ENCODE measurements at regions not wholly inside any gene's neighbourhood (a gene's known extent, or its start where the extent isn't known, plus 50 kb on each side); places are given as distances from the start of the nearest gene placed in this dataset.
"Not testable (repeated sequence)": the region's sequence is repeated elsewhere in the genome, so short reads cannot be mapped to it uniquely, and the experiment has no call there.

DNA sequence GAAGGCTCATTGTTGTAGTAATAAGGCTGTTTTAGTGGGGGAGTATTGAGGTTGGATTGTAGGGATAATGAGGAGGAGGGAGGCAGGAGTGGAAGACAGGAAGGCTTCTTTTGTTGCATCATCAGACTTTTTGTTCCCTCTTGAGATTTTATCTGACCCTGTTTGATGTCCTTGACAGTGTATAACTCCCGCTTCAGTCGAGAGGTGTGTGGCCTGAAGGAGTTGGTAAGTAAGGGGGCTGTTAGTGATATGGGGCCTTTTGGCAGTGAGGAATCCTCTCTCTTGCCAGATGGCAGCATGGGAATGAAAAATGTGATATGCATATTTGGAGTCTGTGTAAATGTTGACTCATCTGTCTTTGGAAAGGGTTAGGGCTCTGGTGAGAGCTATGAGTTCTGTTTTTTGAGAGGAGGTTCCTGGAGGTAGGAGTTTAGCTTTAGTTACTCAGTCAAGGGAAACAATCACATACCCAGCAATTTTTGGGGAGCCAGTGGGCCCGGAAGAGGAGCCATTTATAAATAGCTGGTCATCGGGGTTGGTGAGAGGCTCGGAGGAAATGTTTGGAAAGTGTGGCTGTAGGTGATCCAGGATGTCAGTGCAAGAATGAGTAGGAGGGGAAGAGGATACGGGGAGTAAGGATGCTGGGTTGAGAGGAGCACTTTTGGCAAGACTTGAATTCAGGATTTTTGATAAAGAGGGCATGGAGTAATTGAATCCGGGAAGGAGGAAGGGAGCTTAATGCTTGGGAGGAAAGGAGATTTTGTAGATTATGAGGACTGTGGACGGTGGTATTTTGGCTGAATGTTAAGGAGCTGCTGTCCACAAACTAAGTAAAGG, 136.7 kb upstream of the ETV3 start:
- DNase-seq (ENCODE audit: insufficient read length, low spot score) (no peak), FAIRE-seq (no peak)

DNA sequence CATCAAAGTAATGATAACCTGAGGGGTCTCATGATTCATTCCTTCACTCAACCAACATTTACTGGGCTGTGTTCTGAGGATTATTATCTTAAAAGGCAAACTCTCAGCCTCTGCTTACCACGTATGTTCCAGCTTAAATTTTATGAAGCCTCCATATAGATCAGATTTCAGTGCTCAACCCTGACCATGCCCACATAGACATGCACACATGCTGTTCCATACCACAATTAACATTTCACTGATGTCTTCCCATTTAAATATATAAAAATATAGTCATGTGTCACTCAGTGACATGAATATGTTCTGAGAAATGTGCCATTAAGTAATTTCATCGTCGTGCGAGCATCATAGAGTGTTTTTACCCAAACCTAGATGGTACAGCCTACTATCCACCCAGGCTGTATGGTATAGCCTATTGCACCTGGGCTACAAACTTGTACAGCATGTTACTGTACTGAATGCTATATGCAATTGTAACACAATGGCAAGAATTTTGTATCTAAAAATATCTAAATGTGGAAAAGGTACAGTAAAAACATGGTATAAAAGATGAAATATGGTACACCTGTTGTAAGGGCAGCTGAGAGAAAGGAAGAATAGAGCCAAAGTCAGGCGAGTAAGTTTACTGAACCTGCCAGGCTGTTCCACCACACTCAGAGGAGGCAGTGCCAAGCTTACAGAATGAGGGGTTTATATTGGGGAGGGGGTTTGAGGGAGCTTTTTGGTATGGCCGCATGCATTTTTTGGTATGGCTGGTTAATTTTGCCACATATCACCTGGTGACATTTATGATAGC, 134.7 kb upstream of the ETV3 start:
- FAIRE-seq (no peak), DNase-seq (ENCODE audit: insufficient read length, low spot score) (no peak)

DNA sequence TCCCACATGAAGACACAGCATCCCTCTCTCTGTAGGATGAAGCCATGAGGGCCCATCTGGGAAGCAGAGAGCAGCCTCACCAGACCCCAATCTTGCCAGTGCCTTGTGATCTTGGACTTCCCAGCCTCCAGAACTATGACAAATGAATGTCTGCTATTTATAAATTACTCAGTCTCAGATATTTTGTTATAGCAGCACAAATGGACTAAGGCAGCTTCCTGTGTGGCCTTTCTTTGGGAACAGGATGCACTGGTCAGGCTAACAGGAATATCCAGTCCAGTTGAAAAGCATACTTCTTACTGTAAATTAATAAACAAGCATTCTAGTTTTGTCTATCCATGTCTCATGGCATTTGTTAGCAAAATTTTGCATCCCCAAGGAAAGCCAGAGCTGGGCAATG, 134.1 kb upstream of the ETV3 start:
- FAIRE-seq (no peak), DNase-seq (ENCODE audit: insufficient read length, low spot score) (no peak)

DNA sequence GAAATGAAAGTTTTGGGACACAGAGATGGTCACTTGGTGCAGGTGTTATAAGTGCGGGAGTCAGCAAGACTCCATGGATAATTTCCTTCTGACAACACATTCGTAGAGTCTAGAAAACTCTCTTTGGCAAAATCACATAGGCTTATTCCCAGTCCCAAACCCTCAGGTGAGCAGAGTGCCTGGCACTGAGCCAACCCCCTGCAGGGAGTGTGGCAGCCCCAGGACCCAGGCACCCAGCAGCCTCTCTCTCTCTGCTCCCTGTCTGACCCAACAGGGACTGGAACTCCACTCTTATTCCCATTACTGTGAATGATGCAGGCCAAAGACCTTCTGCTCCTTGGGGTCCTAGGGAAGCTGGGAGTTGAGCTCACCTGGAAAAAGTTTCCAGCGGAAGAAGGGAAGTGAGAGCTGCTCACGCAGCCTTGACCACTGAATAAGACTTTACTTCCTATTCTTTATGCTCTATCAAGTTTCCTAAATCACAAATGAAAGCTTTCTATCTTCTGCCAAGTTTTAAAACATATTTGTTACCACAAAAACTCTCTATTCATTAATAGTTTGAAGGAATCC, 132.6 kb upstream of the ETV3 start:
- DNase-seq (ENCODE audit: insufficient read length, low spot score) (no peak), FAIRE-seq (no peak)

DNA sequence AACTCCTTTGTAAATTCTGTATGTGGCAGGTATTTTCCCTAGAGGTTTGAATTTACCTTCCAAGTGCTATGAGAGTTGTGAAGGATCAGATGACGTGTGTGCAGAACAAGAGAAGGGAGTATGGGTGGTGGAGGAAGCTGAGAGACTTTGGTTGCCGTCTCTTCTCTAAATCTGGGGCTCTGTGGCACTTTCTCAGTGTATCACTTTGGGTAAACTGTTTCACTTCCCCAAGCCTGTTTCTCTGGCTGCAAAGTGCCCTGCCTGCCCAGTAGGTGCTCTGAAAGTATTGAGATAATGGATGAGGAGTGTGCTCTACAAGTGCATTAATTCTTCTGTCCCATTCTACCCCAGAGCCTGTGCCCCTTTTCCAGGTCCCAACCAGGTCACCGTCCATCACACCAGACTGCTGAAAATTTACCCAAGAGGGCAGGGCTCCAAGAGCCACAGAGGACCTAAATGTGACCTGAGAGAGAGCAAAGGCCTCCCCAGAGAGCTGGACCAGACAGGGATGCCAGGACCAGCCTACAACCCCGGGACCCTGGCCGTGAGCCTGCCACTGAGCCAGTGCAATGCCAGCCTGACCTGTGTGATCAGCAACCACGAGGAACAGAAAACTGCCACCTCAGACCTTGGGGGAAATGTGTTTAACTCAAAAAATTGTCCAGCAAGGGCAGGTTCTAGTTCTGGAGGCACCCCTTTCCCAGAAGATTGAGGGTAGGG, 131.6 kb upstream of the ETV3 start:
- no peak for FAIRE-seq
- no peak for DNase-seq (ENCODE audit: insufficient read length, low spot score)

DNA sequence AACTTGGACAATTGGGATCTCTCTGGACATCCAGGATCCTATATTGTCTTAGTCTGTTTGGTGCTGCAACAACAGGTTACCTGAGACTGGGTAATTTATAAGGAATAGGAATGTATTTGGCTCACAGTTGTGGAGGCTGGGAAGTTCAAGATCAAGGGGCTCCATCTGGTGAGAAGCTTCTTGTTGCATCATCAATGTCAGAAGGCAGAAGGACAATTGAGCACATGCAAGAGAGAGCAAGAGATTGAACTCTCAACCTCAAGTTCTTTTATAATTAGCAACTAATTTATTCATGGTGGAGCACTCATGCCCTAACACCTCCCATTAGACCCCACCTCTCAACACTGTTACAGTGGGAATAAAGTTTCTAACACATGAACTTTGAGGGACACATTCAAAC, 124.7 kb upstream of the ETV3 start:
- DNase-seq (ENCODE audit: insufficient read length, low spot score) (no peak), FAIRE-seq (no peak)

DNA sequence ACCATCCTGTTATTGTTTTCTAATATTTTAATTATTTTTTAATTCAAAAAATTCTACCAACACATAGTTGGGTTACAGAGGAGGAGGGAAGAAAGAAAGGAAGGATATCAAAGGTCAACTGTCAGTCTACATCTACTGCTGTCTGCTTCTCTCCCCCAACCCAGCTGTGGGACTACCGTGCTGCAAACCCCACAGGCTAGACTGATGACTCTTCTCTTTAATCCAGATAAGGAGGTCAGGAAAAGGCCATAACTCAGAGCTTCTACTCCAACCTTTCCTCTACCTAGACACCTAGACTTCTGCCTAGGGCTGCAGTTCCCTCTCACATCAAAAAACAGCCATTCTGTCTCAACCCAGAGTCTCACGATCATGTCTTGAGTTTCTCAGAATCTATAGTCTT, 124.2 kb upstream of the ETV3 start:
- FAIRE-seq = no peak
- no peak for DNase-seq (ENCODE audit: insufficient read length, low spot score)

DNA sequence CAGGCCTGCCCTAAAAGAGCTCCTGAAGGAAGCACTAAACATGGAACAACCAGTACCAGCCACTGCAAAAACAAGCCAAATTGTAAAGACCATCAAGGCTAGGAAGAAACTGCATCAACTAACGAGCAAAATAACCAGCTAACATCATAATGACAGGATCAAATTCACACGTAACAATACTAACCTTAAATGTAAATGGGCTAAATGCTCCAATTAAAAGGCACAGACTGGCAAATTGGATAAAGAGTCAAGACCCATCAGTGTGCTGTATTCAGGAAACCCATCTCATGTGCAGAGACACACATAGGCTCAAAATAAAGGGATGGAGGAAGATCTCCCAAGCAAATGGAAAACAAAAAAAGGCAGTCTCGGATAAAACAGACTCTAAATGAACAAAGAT, 117.7 kb upstream of the ETV3 start:
- not testable (repeated sequence) for DNase-seq (ENCODE audit: insufficient read length, low spot score); FAIRE-seq

DNA sequence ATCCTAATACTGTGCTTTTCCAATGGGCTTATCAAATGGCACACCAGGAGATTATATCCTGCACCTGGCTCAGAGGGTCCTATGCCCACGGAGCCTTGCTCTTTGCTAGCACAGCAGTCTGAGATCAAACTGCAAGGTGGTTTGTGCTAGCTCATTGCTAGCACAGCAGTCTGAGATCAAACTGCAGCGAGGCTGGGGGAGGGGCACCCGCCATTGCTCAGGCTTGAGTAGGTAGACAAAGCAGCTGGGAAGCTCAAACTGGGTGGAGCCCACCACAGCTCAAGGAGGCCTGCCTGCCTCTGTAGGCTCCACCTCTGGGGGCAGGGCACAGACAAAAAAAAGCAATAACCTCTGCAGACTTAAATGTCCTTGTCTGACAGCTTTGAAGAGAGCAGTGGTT, 116.0 kb upstream of the ETV3 start:
- FAIRE-seq; DNase-seq (ENCODE audit: insufficient read length, low spot score): not testable (repeated sequence)

DNA sequence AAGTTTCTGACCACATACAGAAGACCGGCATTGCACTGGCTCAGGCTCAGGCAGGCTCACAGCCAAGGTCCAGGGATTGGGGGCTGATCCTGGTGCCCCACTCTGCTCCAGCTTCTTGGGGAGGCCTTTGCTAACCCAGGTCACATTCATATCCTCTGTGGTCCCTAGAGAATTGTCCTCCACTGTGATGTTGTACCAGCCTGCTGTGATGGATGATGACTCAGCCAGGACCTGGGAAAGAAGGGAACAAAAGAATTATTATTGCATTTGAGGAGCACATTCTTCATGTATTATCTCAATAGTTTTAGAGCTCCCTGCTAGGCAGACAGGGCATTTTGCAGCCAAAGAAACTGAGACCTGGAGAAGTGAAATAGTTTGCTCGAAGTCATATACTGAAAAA, 114.3 kb upstream of the ETV3 start:
- no peak for FAIRE-seq
- DNase-seq (ENCODE audit: insufficient read length, low spot score) = no peak

DNA sequence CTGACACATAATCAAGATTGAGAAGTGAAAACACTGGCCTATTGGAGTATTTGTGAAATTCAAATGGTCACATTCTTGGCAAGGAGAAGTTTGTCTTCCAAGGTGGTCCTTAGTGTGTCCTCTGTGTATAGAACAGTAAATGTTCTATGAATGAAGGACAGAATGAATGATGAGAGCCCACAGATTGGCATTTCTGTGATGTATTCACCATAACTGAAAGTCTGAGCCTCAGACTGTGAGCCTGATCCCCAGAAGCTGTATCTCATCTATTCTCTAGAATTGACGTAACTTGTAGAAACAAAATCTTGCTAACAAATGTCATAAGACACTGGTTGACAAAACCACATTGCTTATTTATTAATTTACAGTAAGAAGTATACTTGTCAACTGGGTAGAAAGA, 111.5 kb upstream of the ETV3 start:
- no peak for FAIRE-seq
- DNase-seq (ENCODE audit: insufficient read length, low spot score) = no peak

DNA sequence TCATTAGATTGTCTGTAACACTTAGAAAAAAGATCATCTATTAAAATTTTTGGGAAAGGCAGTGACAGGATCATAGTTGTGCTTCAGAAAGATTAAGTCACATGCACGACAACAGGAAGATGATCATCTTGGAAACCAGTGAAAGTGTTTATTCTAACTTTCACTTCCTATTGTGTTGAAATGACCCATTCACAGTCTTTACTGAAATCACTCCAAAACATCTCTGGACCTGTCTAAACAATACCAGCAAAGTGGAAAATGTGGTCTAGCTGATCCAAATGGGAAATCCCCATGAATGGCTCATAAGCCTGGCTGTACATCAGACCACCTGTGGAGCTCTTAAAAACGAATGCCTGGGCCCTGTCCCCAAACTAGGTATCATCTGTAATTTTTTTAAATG, 111.1 kb upstream of the ETV3 start:
- DNase-seq (ENCODE audit: insufficient read length, low spot score) (no peak), FAIRE-seq (no peak)

DNA sequence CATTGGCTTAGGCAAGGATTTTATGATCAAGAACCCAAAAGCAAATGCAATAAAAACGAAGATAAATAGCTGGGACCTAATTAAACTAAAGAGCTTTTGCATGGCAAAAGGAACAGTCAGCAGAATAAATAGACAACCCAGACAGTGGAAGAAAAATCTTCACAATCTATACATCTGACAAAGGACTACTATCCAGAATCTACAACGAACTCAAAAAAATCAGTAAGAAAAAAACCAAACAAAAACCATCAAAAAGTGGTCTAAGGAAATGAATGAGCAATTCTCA, 109.5 kb upstream of the ETV3 start:
- not testable (repeated sequence) for FAIRE-seq; DNase-seq (ENCODE audit: insufficient read length, low spot score)

DNA sequence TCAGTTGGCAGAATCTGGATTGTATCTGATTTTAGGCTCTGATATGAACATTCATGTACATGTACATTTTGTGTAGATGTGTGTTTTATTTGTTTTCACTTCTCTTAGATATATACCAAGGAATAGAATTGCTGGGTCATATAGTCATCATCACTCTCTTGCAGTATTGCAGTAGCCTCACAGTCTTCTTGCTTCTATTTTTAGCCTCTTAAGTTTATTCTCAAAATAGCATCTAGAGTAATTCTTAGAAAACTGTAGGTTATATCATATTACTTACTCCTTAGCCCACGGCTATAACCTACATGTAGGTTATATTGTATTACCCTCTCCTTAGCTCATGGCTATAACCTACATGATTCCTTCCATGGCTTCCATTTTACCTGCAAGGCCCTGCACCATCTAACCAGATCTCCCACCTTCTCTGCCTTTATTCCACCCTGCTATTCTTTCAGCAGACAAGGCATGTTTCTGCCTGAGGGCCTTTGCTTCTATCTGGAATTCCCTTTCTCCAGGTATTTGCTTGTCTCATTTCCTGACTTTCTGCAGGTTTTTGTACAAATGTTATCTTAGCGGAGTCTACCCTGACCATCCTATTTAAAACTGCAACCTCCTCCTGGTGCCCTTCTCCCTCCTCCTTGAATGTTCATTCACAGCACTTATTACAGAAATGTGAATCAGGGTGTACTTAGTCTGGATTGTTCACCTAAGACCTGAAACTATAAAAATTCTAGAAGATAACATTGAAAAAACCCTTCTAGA, 109.0 kb upstream of the ETV3 start:
- DNase-seq (ENCODE audit: insufficient read length, low spot score) (no peak), FAIRE-seq (no peak)

DNA sequence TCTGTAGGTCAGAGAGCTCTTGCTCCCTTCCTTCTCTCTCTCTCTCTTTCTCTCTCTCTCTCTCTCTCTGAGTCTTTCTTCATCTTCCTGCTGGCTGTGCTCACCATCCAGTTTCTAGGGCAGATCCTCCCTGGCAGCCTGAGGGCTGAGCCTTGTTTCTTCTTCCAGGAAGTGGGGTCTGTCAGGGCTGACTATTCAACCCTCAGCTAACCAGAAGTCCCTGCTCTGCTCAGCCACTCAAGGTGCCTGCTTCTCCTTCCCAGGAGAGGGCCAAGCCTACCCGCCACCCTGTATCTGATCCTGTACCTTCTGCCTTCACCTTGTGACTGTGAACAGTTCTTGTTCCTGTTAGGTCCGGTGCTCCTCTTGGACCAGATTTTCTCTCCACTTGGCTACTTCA, 107.6 kb upstream of the ETV3 start:
- FAIRE-seq = no peak
- no peak for DNase-seq (ENCODE audit: insufficient read length, low spot score)

DNA sequence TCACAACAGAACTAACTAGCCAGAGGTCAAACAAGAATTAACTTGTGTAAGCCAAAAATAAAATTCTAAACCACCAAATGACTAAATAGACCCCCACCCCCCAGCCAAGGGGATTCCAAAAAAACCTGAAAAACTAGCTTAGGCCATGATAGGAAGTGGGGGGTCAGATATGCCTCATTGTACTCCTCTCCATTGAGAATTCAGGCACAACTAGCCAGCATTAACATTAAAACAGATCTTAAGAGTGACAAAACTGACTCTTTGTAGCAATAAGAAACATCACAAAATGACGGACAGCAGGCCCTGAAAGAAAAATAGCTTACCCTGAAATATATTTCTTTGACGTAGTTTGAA, 103.0 kb upstream of the ETV3 start:
- DNase-seq (ENCODE audit: insufficient read length, low spot score) (no peak), FAIRE-seq (no peak)

DNA sequence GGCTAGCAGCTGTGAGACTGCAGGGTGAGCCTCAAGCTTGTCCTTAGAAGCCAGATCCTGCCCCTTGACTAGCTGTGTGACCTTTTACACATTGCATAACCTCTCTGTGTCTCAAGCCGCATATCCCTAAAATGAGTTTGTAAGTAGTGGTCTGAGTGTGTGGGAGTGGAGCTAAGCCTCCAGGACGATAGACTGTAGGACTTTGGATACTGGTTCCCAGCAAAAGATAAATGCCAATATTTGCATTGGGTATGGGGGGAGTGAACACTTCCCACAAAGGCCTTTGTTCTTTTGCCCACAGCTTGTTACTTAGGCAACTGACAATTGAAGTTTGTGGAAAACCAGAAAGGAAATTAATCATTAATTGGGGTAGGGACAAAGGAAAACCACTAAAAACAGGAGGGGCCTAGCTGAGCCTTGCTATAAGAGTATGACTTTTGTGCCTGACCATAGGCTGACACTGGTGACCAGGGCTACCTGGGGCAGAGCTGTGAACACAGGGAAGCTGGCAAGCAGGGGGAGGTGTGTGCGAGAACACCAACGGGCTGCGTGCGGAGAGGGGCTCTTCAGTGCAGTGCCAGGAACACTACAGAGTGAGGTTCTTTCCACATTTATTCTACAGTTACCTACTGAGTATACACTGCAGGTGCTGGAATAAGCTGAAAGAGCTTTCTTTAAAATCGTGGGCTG, 102.4 kb upstream of the ETV3 start:
- no peak for FAIRE-seq

DNA sequence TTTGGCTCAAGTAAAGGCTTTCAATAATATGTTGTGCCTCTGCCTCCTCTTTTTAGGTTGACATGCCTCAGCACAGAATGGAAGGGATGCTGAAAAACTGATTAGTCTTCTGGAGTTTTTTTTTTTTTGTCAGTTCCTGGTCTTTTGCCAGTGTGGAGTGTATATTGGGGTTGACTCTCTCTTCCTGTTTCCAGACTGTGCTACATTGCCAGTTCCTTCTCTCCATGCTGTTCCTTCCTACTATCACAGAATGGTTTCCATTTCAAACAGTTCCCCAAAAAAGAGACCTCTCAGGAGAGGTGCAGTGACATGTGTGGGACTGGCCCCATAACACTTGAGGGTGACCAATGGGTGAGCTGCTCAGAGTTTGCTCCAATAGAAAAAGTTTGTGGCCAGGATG, 101.7 kb upstream of the ETV3 start:
- FAIRE-seq = no peak

More for the DNA sequence above, 102.4 kb upstream of the ETV3 start:
- no peak for DNase-seq (ENCODE audit: insufficient read length, low spot score)

DNA sequence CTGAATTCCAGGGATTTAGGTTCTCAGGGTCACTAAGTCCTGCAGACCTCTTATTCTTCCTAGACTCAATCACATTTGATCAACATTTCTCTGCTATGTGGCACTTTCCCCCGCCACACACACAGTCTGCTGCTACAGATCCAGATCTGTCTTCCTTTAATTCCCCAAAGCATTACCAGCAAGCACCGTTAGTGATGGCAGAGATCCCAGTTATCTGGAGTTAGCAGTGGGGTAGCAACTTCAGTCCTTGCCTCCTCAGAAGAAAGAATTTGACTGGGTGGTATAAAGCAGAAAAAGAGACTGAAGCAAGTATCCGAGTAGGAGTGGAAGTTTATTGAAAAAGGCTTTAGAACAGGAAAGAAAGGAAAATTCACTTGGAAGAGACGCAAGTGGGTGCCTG, 100.4 kb upstream of the ETV3 start:
- no peak for FAIRE-seq

More for the DNA sequence above, 101.7 kb upstream of the ETV3 start:
- DNase-seq (ENCODE audit: insufficient read length, low spot score) = no peak

DNA sequence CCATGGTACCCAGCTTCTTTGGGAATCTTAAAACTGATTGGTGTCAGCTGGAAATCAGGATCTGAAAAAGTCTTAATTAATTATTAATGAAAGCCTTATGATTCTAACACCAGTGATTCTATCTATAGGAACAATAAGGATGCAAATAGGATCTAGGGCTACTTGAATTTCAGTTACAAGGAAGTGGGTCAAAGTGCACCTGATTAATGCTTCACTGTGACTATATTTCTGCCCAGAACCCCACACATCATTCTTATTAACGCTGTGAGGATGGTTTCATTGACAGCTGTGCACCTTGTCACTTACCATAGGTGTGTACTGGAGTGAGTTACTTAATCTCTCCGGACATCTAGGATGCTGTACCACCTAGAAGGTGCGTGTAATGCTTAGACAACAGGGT, 99.8 kb upstream of the ETV3 start:
- FAIRE-seq (no peak), DNase-seq (ENCODE audit: insufficient read length, low spot score) (no peak)

More for the DNA sequence above, 100.4 kb upstream of the ETV3 start:
- DNase-seq (ENCODE audit: insufficient read length, low spot score) = no peak

Data from HTR-8/SVneo (cell line).